ENCODE measurements at regions not wholly inside any gene's neighbourhood (a gene's known extent, or its start where the extent isn't known, plus 50 kb on each side); places are given as distances from the start of the nearest gene placed in this dataset.

DNA sequence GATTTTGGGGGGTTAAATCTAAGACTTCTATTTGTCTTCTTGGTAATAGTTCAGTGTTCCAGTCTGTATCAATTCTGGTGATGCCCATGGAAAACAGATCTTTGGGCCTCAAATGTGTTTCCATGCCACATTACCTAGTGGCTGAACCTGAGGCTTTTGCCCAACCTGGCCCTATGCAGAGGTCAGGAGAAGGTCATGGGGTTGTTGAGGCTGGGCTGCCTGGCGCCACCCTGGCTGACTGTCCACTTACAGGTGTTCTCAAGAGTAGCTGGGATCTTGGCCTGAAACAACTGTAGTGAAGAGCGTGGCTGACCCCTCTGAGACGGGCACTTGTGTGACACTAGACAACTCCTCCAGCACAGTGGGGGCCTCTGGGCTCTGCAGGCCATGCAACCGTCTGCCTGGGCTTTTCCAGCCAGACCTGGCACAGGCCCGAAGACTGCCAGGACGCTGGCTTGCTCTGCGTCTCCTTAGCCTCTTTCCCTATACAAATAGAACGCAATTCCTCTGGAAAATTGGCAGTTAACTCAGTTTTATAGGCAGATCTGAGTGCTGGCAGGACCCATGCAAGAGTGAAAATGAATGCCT is 127.8 kb downstream of the TRIM43 start:
- H2BK15ac ChIP-seq (ENCODE audit: low read length), result no peak overlapping the region
- no peaks in the 10 kb centered on the region for H3K27me3 ChIP-seq (replicated peaks in 1 of 4; ENCODE audit: control insufficient read depth in 3 of 4, extremely low read depth in 1 of 4, insufficient read depth in 3 of 4, low read length in 3 of 4)
- no peaks in the 10 kb centered on the region for H3K79me2 ChIP-seq (ENCODE audit: control insufficient read depth in 1 of 2, insufficient read depth in 2 of 2, low read length in 2 of 2)
- H3K27ac ChIP-seq (ENCODE audit: low read depth, low read length), result no peak overlapping the region
- no peak overlapping the region for H3K4me2 ChIP-seq (ENCODE audit: insufficient read depth in 1 of 2, low read depth in 2 of 2, low read length in 2 of 2)
- TF ChIP-seq SP4 (IDR thresholded peaks at IDR 0.05; ENCODE audit: low read length), result no peak
- no peak for TF ChIP-seq BACH1 (IDR thresholded peaks at IDR 0.05; ENCODE audit: low read length)
- no peak for TF ChIP-seq SIX5 (IDR thresholded peaks at IDR 0.05; ENCODE audit: low read depth, low read length)
- no peak for TF ChIP-seq FOSL1 (IDR thresholded peaks at IDR 0.05; ENCODE audit: insufficient read depth, low read depth, low read length)
- TF ChIP-seq, protein P1, sequence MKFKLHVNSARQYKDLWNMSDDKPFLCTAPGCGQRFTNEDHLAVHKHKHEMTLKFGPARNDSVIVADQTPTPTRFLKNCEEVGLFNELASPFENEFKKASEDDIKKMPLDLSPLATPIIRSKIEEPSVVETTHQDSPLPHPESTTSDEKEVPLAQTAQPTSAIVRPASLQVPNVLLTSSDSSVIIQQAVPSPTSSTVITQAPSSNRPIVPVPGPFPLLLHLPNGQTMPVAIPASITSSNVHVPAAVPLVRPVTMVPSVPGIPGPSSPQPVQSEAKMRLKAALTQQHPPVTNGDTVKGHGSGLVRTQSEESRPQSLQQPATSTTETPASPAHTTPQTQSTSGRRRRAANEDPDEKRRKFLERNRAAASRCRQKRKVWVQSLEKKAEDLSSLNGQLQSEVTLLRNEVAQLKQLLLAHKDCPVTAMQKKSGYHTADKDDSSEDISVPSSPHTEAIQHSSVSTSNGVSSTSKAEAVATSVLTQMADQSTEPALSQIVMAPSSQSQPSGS (IDR thresholded peaks at IDR 0.05; ENCODE audit: low read length), result no peak
- TF ChIP-seq KDM4A (IDR thresholded peaks at IDR 0.05; ENCODE audit: low read depth, low read length, severe bottlenecking), result no peak
- TF ChIP-seq EZH2 (IDR thresholded peaks at IDR 0.05; ENCODE audit: low read depth, low read length, severe bottlenecking), result no peak
- no peak for TF ChIP-seq SIN3A (conservative IDR thresholded peaks at IDR 0.05 in 1 of 2, IDR thresholded peaks at IDR 0.05 in 1 of 2; ENCODE audit: low read depth in 1 of 2, low read length in 2 of 2)
- no peak for TF ChIP-seq CBX8 (IDR thresholded peaks at IDR 0.05; ENCODE audit: borderline replicate concordance, low read depth, low read length)
- ChIA-PET CTCF (ENCODE audit: partially characterized antibody) (no interaction called here), POLR2A (ENCODE audit: partially characterized antibody) (no interaction called here)
- H4K91ac ChIP-seq (replicated peaks; ENCODE audit: insufficient read length, low read length), result no peak overlapping the region
- no peak overlapping the region for H2BK12ac ChIP-seq (ENCODE audit: low read depth, low read length)
- FAIRE-seq (no peak), DNase-seq (ENCODE audit: low read depth in 1 of 2, low spot score in 2 of 2) (no peak)
- no peak overlapping the region for H4K8ac ChIP-seq (ENCODE audit: extremely low read depth, insufficient read depth, low read length)
- H3K4me3 ChIP-seq (ENCODE audit: extremely low read depth in 1 of 4, insufficient read depth in 2 of 4, low read depth in 3 of 4, low read length in 4 of 4), result no peak overlapping the region
- H3K23me2 ChIP-seq (ENCODE audit: low read depth, low read length), result no peaks in the 10 kb centered on the region
- H3K4me1 ChIP-seq (replicated peaks in 1 of 4; ENCODE audit: control insufficient read depth in 3 of 4, insufficient read depth in 4 of 4, low read length in 3 of 4), result no peaks in the 10 kb centered on the region
- H4K5ac ChIP-seq (ENCODE audit: insufficient read length, low read depth, low read length), result no peak overlapping the region
- no peak overlapping the region for H2AFZ ChIP-seq (ENCODE audit: low read length)
- no peak overlapping the region for H3K4ac ChIP-seq (replicated peaks; ENCODE audit: insufficient read length, low read depth, low read length)
- no peak overlapping the region for H3K56ac ChIP-seq (replicated peaks; ENCODE audit: insufficient read length, low read depth, low read length)
- peaks cover 56 to 80% of the 10 kb centered on the region in 2 experiments for H3K9me3 ChIP-seq (ENCODE audit: insufficient read depth in 2 of 2, low read depth in 1 of 2, low read length in 1 of 2)
- no peak overlapping the region for H3K9ac ChIP-seq (replicated peaks in 1 of 4; ENCODE audit: extremely low read depth in 1 of 4, low read depth in 3 of 4, low read length in 3 of 4)
- no peak overlapping the region for H2BK20ac ChIP-seq (ENCODE audit: low read length)
- 79% methylated on average over 8 of the region's 8 CpGs; no CpG with 5 or more reads in 1 of the 2 experiments for WGBS, 2 experiments (ENCODE audit: extremely low coverage in 1 of 2, insufficient coverage in 1 of 2, insufficient read length in 1 of 2, insufficient replicate concordance in 2 of 2, low coverage in 1 of 2, low lambda C conversion rate in 2 of 2, missing lambda C conversion rate in 1 of 2)
- no peak overlapping the region for H3K18ac ChIP-seq (ENCODE audit: extremely low read depth, low read length)
- no peaks in the 10 kb centered on the region for H4K20me1 ChIP-seq (replicated peaks in 1 of 2; ENCODE audit: control insufficient read depth in 1 of 2, insufficient read depth in 2 of 2, low read length in 2 of 2)
- H2BK120ac ChIP-seq (replicated peaks; ENCODE audit: low read depth, low read length), result no peak overlapping the region
- H3K79me1 ChIP-seq (ENCODE audit: low read depth, low read length), result no peaks in the 10 kb centered on the region
- H3K23ac ChIP-seq (ENCODE audit: insufficient read length), result no peak overlapping the region
- H2BK5ac ChIP-seq (ENCODE audit: low read depth, low read length), result no peak overlapping the region
- no peak overlapping the region for H2AK5ac ChIP-seq (ENCODE audit: low read depth, low read length)
- H3K14ac ChIP-seq (ENCODE audit: insufficient read length), result no peak overlapping the region
- no peaks in the 10 kb centered on the region; a peak in 1 of 8 replicates for H3K36me3 ChIP-seq (ENCODE audit: control insufficient read depth in 2 of 4, insufficient read depth in 4 of 4, low read length in 3 of 4)

Data from H1 (cell line).